ENCODE measurements at regions not wholly inside any gene's neighbourhood (a gene's known extent, or its start where the extent isn't known, plus 50 kb on each side); places are given as distances from the start of the nearest gene placed in this dataset.

DNA sequence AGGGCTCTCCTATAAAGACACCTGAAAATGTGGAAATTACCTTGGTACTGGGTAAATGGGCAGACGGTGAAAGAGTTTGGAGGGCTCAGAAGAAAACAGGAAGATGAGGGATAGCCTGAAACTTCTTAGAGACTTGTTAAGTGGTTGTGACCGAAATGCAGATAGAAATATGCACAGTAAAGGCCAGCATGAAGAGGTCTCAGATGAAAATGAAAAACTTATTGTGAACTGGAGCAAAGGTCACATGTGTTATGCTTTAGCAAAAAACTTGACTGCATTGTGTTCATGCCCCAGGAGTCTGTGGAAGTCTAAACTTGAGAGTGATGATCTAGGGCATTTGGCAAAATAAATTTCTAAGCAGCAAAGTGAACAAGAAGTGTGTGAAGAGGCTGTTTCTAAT lies 137.1 kb downstream of the CBLN2 start:
- H3K36me3 Mint-ChIP-seq = peaks cover 36% of the 10 kb centered on the region
- ATAC-seq = no peak
- no peak overlapping the region for H3K4me3 Mint-ChIP-seq
- DNase-seq (ENCODE audit: low spot score) = no peak
- H3K27ac Mint-ChIP-seq = no peak overlapping the region
- peaks cover 56% of the 10 kb centered on the region for H3K9me3 Mint-ChIP-seq
- ChIA-PET CTCF (no interaction called here), POLR2A (no interaction called here)
- H3K27me3 Mint-ChIP-seq (ENCODE audit: low read depth) = peaks cover 4% of the 10 kb centered on the region
- H3K4me1 Mint-ChIP-seq = no peaks in the 10 kb centered on the region
- TF ChIP-seq ZNF317 (CRISPR knock-in tag; IDR thresholded peaks at IDR 0.05; ENCODE audit: borderline replicate concordance, low read depth) (no peak), CBFB (CRISPR knock-in tag; IDR thresholded peaks at IDR 0.05; ENCODE audit: low read depth) (no peak), TEAD4 (CRISPR knock-in tag; IDR thresholded peaks at IDR 0.05) (no peak), ZNF232 (CRISPR knock-in tag; IDR thresholded peaks at IDR 0.05) (no peak), FOXP1 (CRISPR knock-in tag; IDR thresholded peaks at IDR 0.05; ENCODE audit: borderline replicate concordance) (no peak), RORB (CRISPR knock-in tag; IDR thresholded peaks at IDR 0.05) (no peak), PRRX2 (CRISPR knock-in tag; IDR thresholded peaks at IDR 0.05) (no peak), NR3C1 (CRISPR knock-in tag; conservative IDR thresholded peaks at IDR 0.05; ENCODE audit: low read depth) (no peak)
- TF ChIP-seq, protein P1, sequence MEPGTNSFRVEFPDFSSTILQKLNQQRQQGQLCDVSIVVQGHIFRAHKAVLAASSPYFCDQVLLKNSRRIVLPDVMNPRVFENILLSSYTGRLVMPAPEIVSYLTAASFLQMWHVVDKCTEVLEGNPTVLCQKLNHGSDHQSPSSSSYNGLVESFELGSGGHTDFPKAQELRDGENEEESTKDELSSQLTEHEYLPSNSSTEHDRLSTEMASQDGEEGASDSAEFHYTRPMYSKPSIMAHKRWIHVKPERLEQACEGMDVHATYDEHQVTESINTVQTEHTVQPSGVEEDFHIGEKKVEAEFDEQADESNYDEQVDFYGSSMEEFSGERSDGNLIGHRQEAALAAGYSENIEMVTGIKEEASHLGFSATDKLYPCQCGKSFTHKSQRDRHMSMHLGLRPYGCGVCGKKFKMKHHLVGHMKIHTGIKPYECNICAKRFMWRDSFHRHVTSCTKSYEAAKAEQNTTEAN (CRISPR knock-in tag; IDR thresholded peaks at IDR 0.05) = no peak
- TF ChIP-seq, protein P2, sequence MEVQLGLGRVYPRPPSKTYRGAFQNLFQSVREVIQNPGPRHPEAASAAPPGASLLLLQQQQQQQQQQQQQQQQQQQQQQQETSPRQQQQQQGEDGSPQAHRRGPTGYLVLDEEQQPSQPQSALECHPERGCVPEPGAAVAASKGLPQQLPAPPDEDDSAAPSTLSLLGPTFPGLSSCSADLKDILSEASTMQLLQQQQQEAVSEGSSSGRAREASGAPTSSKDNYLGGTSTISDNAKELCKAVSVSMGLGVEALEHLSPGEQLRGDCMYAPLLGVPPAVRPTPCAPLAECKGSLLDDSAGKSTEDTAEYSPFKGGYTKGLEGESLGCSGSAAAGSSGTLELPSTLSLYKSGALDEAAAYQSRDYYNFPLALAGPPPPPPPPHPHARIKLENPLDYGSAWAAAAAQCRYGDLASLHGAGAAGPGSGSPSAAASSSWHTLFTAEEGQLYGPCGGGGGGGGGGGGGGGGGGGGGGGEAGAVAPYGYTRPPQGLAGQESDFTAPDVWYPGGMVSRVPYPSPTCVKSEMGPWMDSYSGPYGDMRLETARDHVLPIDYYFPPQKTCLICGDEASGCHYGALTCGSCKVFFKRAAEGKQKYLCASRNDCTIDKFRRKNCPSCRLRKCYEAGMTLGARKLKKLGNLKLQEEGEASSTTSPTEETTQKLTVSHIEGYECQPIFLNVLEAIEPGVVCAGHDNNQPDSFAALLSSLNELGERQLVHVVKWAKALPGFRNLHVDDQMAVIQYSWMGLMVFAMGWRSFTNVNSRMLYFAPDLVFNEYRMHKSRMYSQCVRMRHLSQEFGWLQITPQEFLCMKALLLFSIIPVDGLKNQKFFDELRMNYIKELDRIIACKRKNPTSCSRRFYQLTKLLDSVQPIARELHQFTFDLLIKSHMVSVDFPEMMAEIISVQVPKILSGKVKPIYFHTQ (CRISPR knock-in tag; IDR thresholded peaks at IDR 0.05) = no peak
- TF ChIP-seq, protein P3, sequence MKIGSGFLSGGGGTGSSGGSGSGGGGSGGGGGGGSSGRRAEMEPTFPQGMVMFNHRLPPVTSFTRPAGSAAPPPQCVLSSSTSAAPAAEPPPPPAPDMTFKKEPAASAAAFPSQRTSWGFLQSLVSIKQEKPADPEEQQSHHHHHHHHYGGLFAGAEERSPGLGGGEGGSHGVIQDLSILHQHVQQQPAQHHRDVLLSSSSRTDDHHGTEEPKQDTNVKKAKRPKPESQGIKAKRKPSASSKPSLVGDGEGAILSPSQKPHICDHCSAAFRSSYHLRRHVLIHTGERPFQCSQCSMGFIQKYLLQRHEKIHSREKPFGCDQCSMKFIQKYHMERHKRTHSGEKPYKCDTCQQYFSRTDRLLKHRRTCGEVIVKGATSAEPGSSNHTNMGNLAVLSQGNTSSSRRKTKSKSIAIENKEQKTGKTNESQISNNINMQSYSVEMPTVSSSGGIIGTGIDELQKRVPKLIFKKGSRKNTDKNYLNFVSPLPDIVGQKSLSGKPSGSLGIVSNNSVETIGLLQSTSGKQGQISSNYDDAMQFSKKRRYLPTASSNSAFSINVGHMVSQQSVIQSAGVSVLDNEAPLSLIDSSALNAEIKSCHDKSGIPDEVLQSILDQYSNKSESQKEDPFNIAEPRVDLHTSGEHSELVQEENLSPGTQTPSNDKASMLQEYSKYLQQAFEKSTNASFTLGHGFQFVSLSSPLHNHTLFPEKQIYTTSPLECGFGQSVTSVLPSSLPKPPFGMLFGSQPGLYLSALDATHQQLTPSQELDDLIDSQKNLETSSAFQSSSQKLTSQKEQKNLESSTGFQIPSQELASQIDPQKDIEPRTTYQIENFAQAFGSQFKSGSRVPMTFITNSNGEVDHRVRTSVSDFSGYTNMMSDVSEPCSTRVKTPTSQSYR (CRISPR knock-in tag; IDR thresholded peaks at IDR 0.05) = no peak
- TF ChIP-seq, protein P4, sequence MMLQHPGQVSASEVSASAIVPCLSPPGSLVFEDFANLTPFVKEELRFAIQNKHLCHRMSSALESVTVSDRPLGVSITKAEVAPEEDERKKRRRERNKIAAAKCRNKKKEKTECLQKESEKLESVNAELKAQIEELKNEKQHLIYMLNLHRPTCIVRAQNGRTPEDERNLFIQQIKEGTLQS (CRISPR knock-in tag; conservative IDR thresholded peaks at IDR 0.05) = no peak
- TF ChIP-seq, protein P5, sequence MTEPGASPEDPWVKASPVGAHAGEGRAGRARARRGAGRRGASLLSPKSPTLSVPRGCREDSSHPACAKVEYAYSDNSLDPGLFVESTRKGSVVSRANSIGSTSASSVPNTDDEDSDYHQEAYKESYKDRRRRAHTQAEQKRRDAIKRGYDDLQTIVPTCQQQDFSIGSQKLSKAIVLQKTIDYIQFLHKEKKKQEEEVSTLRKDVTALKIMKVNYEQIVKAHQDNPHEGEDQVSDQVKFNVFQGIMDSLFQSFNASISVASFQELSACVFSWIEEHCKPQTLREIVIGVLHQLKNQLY (CRISPR knock-in tag; IDR thresholded peaks at IDR 0.05) = no peak

DNA sequence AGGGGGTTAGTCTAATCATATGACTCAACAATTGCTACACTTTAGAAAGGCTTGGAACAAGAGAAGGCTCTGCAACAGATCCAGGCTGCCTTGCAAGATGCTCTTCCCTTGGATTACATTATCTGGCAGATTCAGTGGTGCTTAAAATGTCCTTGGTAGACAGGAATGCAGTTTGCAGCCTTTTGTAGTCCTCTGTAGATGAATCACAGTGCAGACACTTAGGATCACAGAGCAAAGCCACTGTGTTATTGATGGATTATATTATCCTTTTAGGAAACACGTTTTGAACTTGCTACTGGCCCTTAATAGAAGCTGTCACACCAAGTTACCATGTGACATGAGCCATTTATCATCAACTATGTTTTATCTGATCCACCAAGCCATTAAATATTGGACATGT lies 152.2 kb downstream of the CBLN2 start:
- H3K4me3 Mint-ChIP-seq = no peak overlapping the region
- DNase-seq (ENCODE audit: low spot score) (no peak), ATAC-seq (no peak)
- no peak overlapping the region for H3K27ac Mint-ChIP-seq
- H3K9me3 Mint-ChIP-seq = peaks cover 75% of the 10 kb centered on the region
- no peak for TF ChIP-seq ZNF396 (CRISPR knock-in tag; IDR thresholded peaks at IDR 0.05; ENCODE audit: borderline replicate concordance)
- TF ChIP-seq NR1H2 (CRISPR knock-in tag; IDR thresholded peaks at IDR 0.05) = no peak
- TF ChIP-seq, protein P6, sequence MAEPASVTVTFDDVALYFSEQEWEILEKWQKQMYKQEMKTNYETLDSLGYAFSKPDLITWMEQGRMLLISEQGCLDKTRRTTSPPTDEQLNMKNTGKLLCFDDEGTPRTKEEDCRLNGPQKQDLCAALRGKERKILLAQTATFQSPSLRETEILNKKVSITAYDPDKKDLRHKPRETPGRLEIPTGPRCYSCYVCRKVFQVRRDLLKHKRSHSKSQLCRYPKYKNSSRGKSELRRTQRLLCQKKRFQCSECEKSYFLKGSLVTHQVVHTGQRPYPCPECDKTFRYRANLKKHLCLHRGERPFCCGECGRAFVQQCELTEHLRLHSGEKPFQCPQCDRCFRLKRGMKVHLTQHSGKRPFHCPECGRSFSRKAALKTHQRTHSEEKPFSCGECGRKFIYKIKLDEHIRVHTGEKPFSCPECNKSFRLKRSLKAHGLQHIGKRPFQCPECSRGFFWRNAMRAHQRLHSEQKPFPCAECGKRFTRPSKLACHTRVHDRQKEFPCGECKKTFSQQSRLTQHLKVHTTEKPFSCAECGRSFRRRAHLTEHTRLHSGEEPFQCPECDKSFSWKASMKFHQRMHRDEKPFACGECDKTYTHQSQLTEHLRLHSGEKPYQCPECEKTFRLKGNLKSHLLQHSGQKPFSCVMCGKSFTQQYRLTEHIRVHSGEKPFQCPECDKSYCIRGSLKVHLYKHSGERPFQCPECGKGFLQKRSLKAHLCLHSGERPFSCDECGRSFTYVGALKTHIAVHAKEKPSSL (CRISPR knock-in tag; conservative IDR thresholded peaks at IDR 0.05) = no peak
- TF ChIP-seq TP53 (CRISPR knock-in tag; IDR thresholded peaks at IDR 0.05) = no peak
- POLR2A ChIA-PET = no interaction called here
- H3K36me3 Mint-ChIP-seq = peaks cover 45% of the 10 kb centered on the region
- H3K27me3 Mint-ChIP-seq (ENCODE audit: low read depth) = peaks cover 7% of the 10 kb centered on the region
- CTCF ChIA-PET = no interaction called here
- H3K4me1 Mint-ChIP-seq = no peaks in the 10 kb centered on the region
